GM12874 (cell line): ENCODE measurements at regions not wholly inside any gene's neighbourhood (a gene's known extent, or its start where the extent isn't known, plus 50 kb on each side); places are given as distances from the start of the nearest gene placed in this dataset.

Experiments used
- CTCF ChIP-seq: IDR thresholded peaks from 2 replicates; pipeline ENCODE4 v1.5.1; 2011; ENCODE audit warnings: low read depth, mild to moderate bottlenecking, control low read depth, low read length, moderate library complexity; ENCODE audit not compliant: insufficient read depth

GRCh38 chr13:80841414-80841813 lies 500.5 kb upstream of the SPRY2 start:
- no peak for TF ChIP-seq CTCF

GRCh38 chr13:80840316-80840976 lies 499.5 kb upstream of the SPRY2 start:
- no peak for TF ChIP-seq CTCF

GRCh38 chr13:80835902-80836301 lies 495.0 kb upstream of the SPRY2 start:
- TF ChIP-seq CTCF = no peak

GRCh38 chr13:80830431-80830830 lies 489.5 kb upstream of the SPRY2 start:
- TF ChIP-seq CTCF = no peak

GRCh38 chr13:80828759-80829158 lies 487.8 kb upstream of the SPRY2 start:
- TF ChIP-seq CTCF = no peak

GRCh38 chr13:80825276-80825675 lies 484.4 kb upstream of the SPRY2 start:
- TF ChIP-seq CTCF = no peak

GRCh38 chr13:80824229-80824628 lies 483.3 kb upstream of the SPRY2 start:
- TF ChIP-seq CTCF = no peak
